Esophagus muscularis mucosa (tissue), 3 donors: ENCODE measurements at regions not wholly inside any gene's neighbourhood (a gene's known extent, or its start where the extent isn't known, plus 50 kb on each side); places are given as distances from the start of the nearest gene placed in this dataset.

Experiments
- POLR2A ChIP-seq: fragments of 450-650 bp; IDR thresholded peaks from one replicate; pipeline ENCODE4 v1.6.1; 2017; ENCODE audit warnings: antibody characterized with exemption, moderate library complexity, mild to moderate bottlenecking, low read depth
- TF ChIP-seq, protein P1 (sequence below), 3 experiments: fragments of 200-600 bp in 2 of 3; fragments of 450-650 bp in 1 of 3; sonication (generic) in 2 of 3; IDR thresholded peaks; one replicate each; pipeline ENCODE4 v1.5.1; 2017 to 2019; ENCODE audit warnings: antibody characterized with exemption in 3 of 3, mild to moderate bottlenecking in 2 of 3, moderate library complexity in 1 of 3

DNA sequence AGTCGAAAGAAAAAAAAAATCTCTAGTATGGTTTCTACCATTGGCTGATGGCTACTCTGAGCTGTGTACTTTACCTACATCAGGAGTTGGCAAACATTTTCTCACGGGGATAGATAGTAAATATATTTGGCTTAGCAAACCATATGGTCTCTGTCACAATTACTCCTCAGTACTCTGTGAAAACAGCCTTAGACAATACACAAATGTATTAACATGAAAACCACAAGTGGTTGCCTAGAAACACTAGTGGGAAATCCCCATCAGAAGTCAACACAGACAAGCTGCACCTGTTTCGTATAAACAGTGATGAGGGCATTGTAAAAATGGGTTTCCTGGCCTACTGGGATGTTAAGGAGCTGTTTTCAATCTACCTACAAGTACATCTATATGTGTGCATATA, 84.6 kb upstream of the NAV3 start:
- TF ChIP-seq, protein P1, sequence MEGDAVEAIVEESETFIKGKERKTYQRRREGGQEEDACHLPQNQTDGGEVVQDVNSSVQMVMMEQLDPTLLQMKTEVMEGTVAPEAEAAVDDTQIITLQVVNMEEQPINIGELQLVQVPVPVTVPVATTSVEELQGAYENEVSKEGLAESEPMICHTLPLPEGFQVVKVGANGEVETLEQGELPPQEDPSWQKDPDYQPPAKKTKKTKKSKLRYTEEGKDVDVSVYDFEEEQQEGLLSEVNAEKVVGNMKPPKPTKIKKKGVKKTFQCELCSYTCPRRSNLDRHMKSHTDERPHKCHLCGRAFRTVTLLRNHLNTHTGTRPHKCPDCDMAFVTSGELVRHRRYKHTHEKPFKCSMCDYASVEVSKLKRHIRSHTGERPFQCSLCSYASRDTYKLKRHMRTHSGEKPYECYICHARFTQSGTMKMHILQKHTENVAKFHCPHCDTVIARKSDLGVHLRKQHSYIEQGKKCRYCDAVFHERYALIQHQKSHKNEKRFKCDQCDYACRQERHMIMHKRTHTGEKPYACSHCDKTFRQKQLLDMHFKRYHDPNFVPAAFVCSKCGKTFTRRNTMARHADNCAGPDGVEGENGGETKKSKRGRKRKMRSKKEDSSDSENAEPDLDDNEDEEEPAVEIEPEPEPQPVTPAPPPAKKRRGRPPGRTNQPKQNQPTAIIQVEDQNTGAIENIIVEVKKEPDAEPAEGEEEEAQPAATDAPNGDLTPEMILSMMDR (IDR thresholded peaks at IDR 0.05), result no peak
- TF ChIP-seq POLR2A, result no peak
